A673 (cell line): ENCODE measurements at regions not wholly inside any gene's neighbourhood (a gene's known extent, or its start where the extent isn't known, plus 50 kb on each side); places are given as distances from the start of the nearest gene placed in this dataset.

Experiments
- BruUV-seq: library from RNA; stranded (reverse); fragments of 400-500 nt; replicated peaks from 2 replicates; lab custom pipeline; 2021; lab: Mats Ljungman, UMichigan
- CTCF ChIA-PET: fragments of 300-600 bp; sonication (Branson Sonifier 250); formaldehyde crosslinking; loops from one replicate; lab custom pipeline; 2022; ENCODE audit warnings: antibody characterized with exemption; lab: Charles Lee
- POLR2A ChIA-PET: fragments of 300-600 bp; sonication (Branson Sonifier 250); formaldehyde crosslinking; loops from one replicate; lab custom pipeline; 2022; ENCODE audit warnings: antibody characterized with exemption; ENCODE audit not compliant: low non-redundant PET; lab: Charles Lee
- DNase-seq: peaks from one replicate; pipeline ENCODE4 v3.0.0-alpha.2; 2015; ENCODE audit warnings: low spot score
- H3K27ac ChIP-seq: fragments of 200-600 bp; sonication (generic); 2 replicates; pipeline ENCODE4 v1.5.1; 2016; ENCODE audit warnings: mixed run types, low read depth, mild to moderate bottlenecking, mixed read lengths, antibody characterized with exemption, low read length; ENCODE audit not compliant: poor library complexity, severe bottlenecking
- H3K27me3 ChIP-seq: fragments of 200-600 bp; sonication (generic); replicated peaks from 2 replicates; pipeline ENCODE4 v1.6.1; 2017; ENCODE audit warnings: mixed run types, low read depth, mild to moderate bottlenecking, mixed read lengths, antibody characterized with exemption, low read length; ENCODE audit not compliant: insufficient read depth, poor library complexity
- H3K36me3 ChIP-seq: fragments of 200-600 bp; sonication (generic); 2 replicates; pipeline ENCODE4 v1.6.1; 2016; ENCODE audit warnings: mixed run types, mild to moderate bottlenecking, mixed read lengths, antibody characterized with exemption, low read length; ENCODE audit not compliant: insufficient read depth, poor library complexity, severe bottlenecking
- H3K4me1 ChIP-seq: fragments of 200-600 bp; sonication (generic); 2 replicates; pipeline ENCODE4 v1.6.1; 2017; ENCODE audit warnings: mixed run types, mild to moderate bottlenecking, mixed read lengths, antibody characterized with exemption, low read length; ENCODE audit not compliant: insufficient read depth, poor library complexity, severe bottlenecking
- H3K4me3 ChIP-seq: fragments of 200-600 bp; sonication (generic); 2 replicates; pipeline ENCODE4 v1.5.1; 2016; ENCODE audit warnings: low read depth, mixed run types, mild to moderate bottlenecking, mixed read lengths, low read length; ENCODE audit not compliant: poor library complexity, severe bottlenecking
- H3K9me3 ChIP-seq: fragments of 200-600 bp; sonication (generic); 2 replicates; pipeline ENCODE4 v1.6.1; 2016; ENCODE audit warnings: mixed run types, low read depth, mild to moderate bottlenecking, mixed read lengths, antibody characterized with exemption, low read length; ENCODE audit not compliant: poor library complexity, severe bottlenecking
- CTCF ChIP-seq: fragments of 300-800, 200-600 bp; sonication (generic); conservative IDR thresholded peaks from 2 replicates; pipeline ENCODE4 v1.5.1; 2017; ENCODE audit warnings: low read depth, mild to moderate bottlenecking, antibody characterized with exemption, low read length, moderate library complexity, mixed read lengths
- EZH2 ChIP-seq: fragments of 200-600 bp; sonication (generic); IDR thresholded peaks from 2 replicates; pipeline ENCODE4 v1.6.1; 2017; ENCODE audit warnings: borderline replicate concordance, low read depth, mild to moderate bottlenecking, mixed read lengths, antibody characterized with exemption, low read length; ENCODE audit not compliant: poor library complexity, severe bottlenecking
- intact Hi-C: fragments of 100-400 bp; cut with micrococcal nuclease; formaldehyde crosslinking; loops from one replicate; pipeline ENCODE4 v1.10.0; 2022; ENCODE audit not compliant: unreplicated experiment

DNA sequence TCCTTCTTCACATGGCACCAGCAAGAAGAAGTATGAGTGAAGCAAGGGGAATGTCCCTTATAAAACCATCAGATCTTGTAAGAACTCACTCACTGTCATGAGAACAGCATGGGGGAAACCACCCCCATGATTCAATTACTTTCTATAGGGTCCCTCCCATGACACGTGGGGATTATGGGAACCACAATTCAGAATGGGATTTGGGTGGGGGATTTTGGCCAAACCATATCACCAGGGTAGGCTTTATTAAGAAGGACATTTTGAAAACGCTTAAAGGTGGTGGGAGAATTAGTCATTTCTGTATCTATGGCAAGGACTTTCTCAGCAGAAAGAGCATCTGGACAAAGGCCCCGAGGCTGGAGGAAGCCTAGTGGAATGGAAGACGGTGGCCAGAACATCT lies 100.2 kb upstream of the ADAMTS16 start:
- no TSS peak for BruUV-seq
- no peak overlapping the region for H3K4me3 ChIP-seq
- TF ChIP-seq CTCF = no peak
- no peak for TF ChIP-seq EZH2
- POLR2A ChIA-PET = no interaction called here
- H3K27ac ChIP-seq = no peak overlapping the region
- H3K27me3 ChIP-seq = peaks cover 40% of the 10 kb centered on the region
- no peak for DNase-seq
- intact Hi-C loops = no loop called here
- H3K4me1 ChIP-seq = no peaks in the 10 kb centered on the region
- CTCF ChIA-PET = no interaction called here
- H3K36me3 ChIP-seq = no peaks in the 10 kb centered on the region
- H3K9me3 ChIP-seq = no peaks in the 10 kb centered on the region

DNA sequence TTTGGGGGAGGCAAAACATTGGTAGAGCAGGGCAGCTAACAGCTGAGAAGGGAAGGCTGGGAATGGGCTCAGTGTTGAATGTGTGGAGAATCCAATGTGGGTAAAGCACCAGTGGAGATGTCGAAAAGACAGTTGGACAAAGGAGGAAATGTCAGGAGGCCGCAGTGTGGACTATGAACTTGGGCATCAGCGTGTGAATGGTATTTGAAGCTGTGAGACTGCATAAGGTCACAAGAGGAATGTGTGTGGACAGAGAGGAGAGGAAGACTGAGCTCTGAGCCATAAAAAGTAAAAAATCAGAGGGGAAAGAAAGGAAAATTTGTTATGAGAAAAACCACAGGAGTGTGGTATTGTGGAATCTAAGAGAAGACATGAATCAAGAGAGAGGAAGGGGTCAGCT lies 99.4 kb upstream of the ADAMTS16 start:
- no TSS peak for BruUV-seq
- Histone ChIP-seq H3K4me1 (no peaks in the 10 kb centered on the region), H3K36me3 (no peaks in the 10 kb centered on the region), H3K27ac (no peak overlapping the region), H3K4me3 (no peak overlapping the region), H3K27me3 (peaks cover 42% of the 10 kb centered on the region), H3K9me3 (no peaks in the 10 kb centered on the region)
- no peak for DNase-seq
- ChIA-PET CTCF (no interaction called here), POLR2A (no interaction called here)
- intact Hi-C loops = no loop called here
- TF ChIP-seq EZH2 = no peak
- TF ChIP-seq CTCF = no peak

DNA sequence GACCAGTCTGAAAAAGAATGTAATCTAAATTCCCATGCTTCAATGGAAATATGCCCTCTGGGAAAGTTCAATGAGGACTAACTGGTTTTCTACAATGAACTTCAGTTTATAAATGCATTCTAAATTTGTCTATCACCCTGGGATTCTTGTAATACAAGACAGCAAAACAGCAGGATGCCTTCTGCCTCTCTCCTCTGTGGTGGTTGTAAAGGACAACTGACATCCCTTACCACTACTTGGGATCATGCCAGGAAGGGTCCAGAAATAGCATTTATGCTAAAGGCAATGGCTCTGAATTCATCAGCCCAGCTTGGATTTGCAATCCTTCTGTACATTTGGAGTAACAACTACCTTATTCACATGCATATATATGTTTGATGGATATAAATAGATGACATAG lies 97.3 kb upstream of the ADAMTS16 start:
- BruUV-seq = no TSS peak
- no peak for DNase-seq

More for the DNA sequence above, 97.3 kb upstream of the ADAMTS16 start:
- POLR2A ChIA-PET = no interaction called here
- Histone ChIP-seq H3K4me1 (no peaks in the 10 kb centered on the region), H3K27me3 (peaks cover 53% of the 10 kb centered on the region), H3K9me3 (no peaks in the 10 kb centered on the region), H3K36me3 (no peaks in the 10 kb centered on the region), H3K27ac (no peak overlapping the region), H3K4me3 (no peak overlapping the region)
- CTCF ChIA-PET = no interaction called here
- TF ChIP-seq EZH2 (no peak), CTCF (no peak)
- intact Hi-C loops = no loop called here
